ENCODE measurements at regions not wholly inside any gene's neighbourhood (a gene's known extent, or its start where the extent isn't known, plus 50 kb on each side); places are given as distances from the start of the nearest gene placed in this dataset.

DNA sequence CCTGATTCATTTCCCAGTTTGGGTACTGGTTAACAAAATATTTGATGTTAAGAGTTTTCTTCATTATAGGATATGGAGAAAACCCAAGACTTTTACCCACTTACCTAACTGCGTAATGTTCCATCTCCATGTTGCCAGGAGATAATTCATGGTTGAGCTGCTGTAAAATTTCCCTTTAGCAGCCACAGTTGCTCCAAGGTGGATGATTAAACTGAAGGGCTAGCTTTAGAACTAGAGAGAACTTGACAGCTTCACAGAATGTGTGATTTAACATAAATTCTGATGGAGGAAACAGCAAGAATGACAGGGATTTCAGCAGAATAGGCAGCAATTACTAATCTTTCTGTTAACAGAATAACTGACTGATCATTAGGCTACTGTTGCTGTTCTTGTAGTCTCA, 236.1 kb downstream of the MEF2C start:
- no peaks in the 10 kb centered on the region for H3K79me2 ChIP-seq (ENCODE audit: insufficient read depth, low read length)
- no peak overlapping the region for H3K27ac ChIP-seq (ENCODE audit: low read depth, low read length, poor library complexity, severe bottlenecking)
- H3K9me3 ChIP-seq (ENCODE audit: low read length), result no peaks in the 10 kb centered on the region
- H3K9me2 ChIP-seq (ENCODE audit: low read depth, low read length), result no peaks in the 10 kb centered on the region
- no peaks in the 10 kb centered on the region; the same call in 1 of the 2 replicates for H3K27me3 ChIP-seq (ENCODE audit: insufficient read depth, low read length)
- H4K20me1 ChIP-seq (ENCODE audit: insufficient read depth, low read length), result no peaks in the 10 kb centered on the region
- no peak overlapping the region for H3K4me2 ChIP-seq (ENCODE audit: low read length)
- H3F3A ChIP-seq (ENCODE audit: insufficient read depth, low read length), result no peaks in the 10 kb centered on the region
- H3K9ac ChIP-seq (ENCODE audit: low read length), result no peak overlapping the region
- H3K4me1 ChIP-seq (ENCODE audit: insufficient read depth, low read length, severe bottlenecking), result no peaks in the 10 kb centered on the region
- no peaks in the 10 kb centered on the region for H3K36me3 ChIP-seq (ENCODE audit: insufficient read depth, low read length)
- no peak for TF ChIP-seq EZH2 (IDR thresholded peaks at IDR 0.05; ENCODE audit: borderline replicate concordance, low read length)
- TF ChIP-seq, protein P1, sequence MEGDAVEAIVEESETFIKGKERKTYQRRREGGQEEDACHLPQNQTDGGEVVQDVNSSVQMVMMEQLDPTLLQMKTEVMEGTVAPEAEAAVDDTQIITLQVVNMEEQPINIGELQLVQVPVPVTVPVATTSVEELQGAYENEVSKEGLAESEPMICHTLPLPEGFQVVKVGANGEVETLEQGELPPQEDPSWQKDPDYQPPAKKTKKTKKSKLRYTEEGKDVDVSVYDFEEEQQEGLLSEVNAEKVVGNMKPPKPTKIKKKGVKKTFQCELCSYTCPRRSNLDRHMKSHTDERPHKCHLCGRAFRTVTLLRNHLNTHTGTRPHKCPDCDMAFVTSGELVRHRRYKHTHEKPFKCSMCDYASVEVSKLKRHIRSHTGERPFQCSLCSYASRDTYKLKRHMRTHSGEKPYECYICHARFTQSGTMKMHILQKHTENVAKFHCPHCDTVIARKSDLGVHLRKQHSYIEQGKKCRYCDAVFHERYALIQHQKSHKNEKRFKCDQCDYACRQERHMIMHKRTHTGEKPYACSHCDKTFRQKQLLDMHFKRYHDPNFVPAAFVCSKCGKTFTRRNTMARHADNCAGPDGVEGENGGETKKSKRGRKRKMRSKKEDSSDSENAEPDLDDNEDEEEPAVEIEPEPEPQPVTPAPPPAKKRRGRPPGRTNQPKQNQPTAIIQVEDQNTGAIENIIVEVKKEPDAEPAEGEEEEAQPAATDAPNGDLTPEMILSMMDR (IDR thresholded peaks at IDR 0.05; ENCODE audit: low read length), result no peak
- H2AFZ ChIP-seq (ENCODE audit: low read length), result no peak overlapping the region
- H3K4me3 ChIP-seq (ENCODE audit: low read depth, low read length, poor library complexity, severe bottlenecking), result no peak overlapping the region

DNA sequence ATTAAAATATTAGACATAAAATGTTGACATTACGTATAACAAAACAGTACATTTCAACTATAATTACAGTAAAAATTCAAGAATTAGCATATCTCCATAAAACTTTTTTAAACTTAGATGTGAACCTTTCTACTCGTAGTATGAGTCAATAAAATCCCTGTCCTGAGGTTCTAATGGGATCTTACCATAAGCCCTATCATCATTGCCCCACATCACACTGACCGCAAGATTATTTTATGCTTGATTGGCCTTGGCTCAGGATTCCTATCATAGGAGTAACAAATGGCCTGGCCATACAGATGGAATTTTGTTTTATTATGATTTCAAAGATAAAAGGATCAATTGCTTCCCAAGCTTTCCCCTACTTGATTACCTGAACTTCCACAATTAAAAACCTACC, 238.3 kb downstream of the MEF2C start:
- Histone ChIP-seq H4K20me1 (ENCODE audit: insufficient read depth, low read length) (no peaks in the 10 kb centered on the region), H3K4me2 (ENCODE audit: low read length) (no peak overlapping the region), H3K9me3 (ENCODE audit: low read length) (no peaks in the 10 kb centered on the region), H3K4me1 (ENCODE audit: insufficient read depth, low read length, severe bottlenecking) (no peaks in the 10 kb centered on the region), H3K4me3 (ENCODE audit: low read depth, low read length, poor library complexity, severe bottlenecking) (no peak overlapping the region), H3K36me3 (ENCODE audit: insufficient read depth, low read length) (no peaks in the 10 kb centered on the region), H3F3A (ENCODE audit: insufficient read depth, low read length) (no peaks in the 10 kb centered on the region), H3K9ac (ENCODE audit: low read length) (no peak overlapping the region), H3K79me2 (ENCODE audit: insufficient read depth, low read length) (no peaks in the 10 kb centered on the region), H3K27me3 (ENCODE audit: insufficient read depth, low read length) (no peaks in the 10 kb centered on the region), H3K27ac (ENCODE audit: low read depth, low read length, poor library complexity, severe bottlenecking) (no peak overlapping the region), H3K9me2 (ENCODE audit: low read depth, low read length) (no peaks in the 10 kb centered on the region), H2AFZ (ENCODE audit: low read length) (no peak overlapping the region)
- no peak for TF ChIP-seq EZH2 (IDR thresholded peaks at IDR 0.05; ENCODE audit: borderline replicate concordance, low read length)
- TF ChIP-seq, protein P1 (IDR thresholded peaks at IDR 0.05; ENCODE audit: low read length), result no peak

DNA sequence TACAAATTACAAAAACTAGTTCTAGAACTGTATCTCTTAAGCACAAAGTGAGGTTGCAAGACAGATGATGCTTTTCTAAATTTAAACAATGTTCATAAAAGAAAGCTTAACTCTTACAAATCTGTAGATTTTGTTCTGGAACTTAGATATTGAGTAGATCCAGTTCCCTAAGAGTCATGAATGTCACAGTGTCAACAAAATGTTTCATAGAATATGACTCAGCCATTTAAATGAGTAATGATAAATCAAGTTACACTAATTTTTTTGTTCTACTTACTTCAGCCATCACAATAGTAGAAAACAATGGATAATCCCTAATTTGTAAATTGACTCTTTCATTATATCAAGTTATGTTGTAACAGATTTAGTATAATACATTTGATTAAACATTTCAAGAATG, 239.7 kb downstream of the MEF2C start:
- Histone ChIP-seq H3F3A (ENCODE audit: insufficient read depth, low read length) (no peaks in the 10 kb centered on the region), H3K36me3 (ENCODE audit: insufficient read depth, low read length) (no peaks in the 10 kb centered on the region), H3K27me3 (ENCODE audit: insufficient read depth, low read length) (no peaks in the 10 kb centered on the region), H3K9me3 (ENCODE audit: low read length) (no peaks in the 10 kb centered on the region), H3K27ac (ENCODE audit: low read depth, low read length, poor library complexity, severe bottlenecking) (no peak overlapping the region), H3K4me2 (ENCODE audit: low read length) (no peak overlapping the region), H3K9me2 (ENCODE audit: low read depth, low read length) (no peaks in the 10 kb centered on the region), H2AFZ (ENCODE audit: low read length) (no peak overlapping the region), H3K9ac (ENCODE audit: low read length) (no peak overlapping the region), H4K20me1 (ENCODE audit: insufficient read depth, low read length) (no peaks in the 10 kb centered on the region), H3K4me1 (ENCODE audit: insufficient read depth, low read length, severe bottlenecking) (no peaks in the 10 kb centered on the region), H3K79me2 (ENCODE audit: insufficient read depth, low read length) (no peaks in the 10 kb centered on the region), H3K4me3 (ENCODE audit: low read depth, low read length, poor library complexity, severe bottlenecking) (no peak overlapping the region)
- TF ChIP-seq, protein P1 (IDR thresholded peaks at IDR 0.05; ENCODE audit: low read length), result no peak
- TF ChIP-seq EZH2 (IDR thresholded peaks at IDR 0.05; ENCODE audit: borderline replicate concordance, low read length), result no peak

All from OCI-LY1 (cell line).